ENCODE measurements at regions not wholly inside any gene's neighbourhood (a gene's known extent, or its start where the extent isn't known, plus 50 kb on each side); places are given as distances from the start of the nearest gene placed in this dataset.

GRCh38 chr1:55707196-55707595 lies 492.0 kb upstream of the USP24 start:
- Mint-ChIP-seq H3K27ac (ENCODE audit: unreplicated experiment) (no peak overlapping the region), H3K4me1 (ENCODE audit: low read depth, unreplicated experiment) (no peaks in the 10 kb centered on the region), H3K4me3 (ENCODE audit: unreplicated experiment) (no peak overlapping the region), H3K9me3 (ENCODE audit: unreplicated experiment) (no peaks in the 10 kb centered on the region), H3K27me3 (ENCODE audit: unreplicated experiment) (peaks cover 2% of the 10 kb centered on the region), H3K36me3 (ENCODE audit: unreplicated experiment) (no peaks in the 10 kb centered on the region)
- no peak for TF ChIP-seq CTCF (IDR thresholded peaks at IDR 0.05; ENCODE audit: partially characterized antibody, unreplicated experiment)
- no peak for DNase-seq

GRCh38 chr1:55706397-55706796 lies 491.2 kb upstream of the USP24 start:
- H3K36me3 Mint-ChIP-seq (ENCODE audit: unreplicated experiment): no peaks in the 10 kb centered on the region
- no peaks in the 10 kb centered on the region for H3K4me1 Mint-ChIP-seq (ENCODE audit: low read depth, unreplicated experiment)
- H3K27ac Mint-ChIP-seq (ENCODE audit: unreplicated experiment): no peak overlapping the region
- no peak overlapping the region for H3K4me3 Mint-ChIP-seq (ENCODE audit: unreplicated experiment)
- no peaks in the 10 kb centered on the region for H3K9me3 Mint-ChIP-seq (ENCODE audit: unreplicated experiment)
- peaks cover 2% of the 10 kb centered on the region for H3K27me3 Mint-ChIP-seq (ENCODE audit: unreplicated experiment)
- no peak for TF ChIP-seq CTCF (IDR thresholded peaks at IDR 0.05; ENCODE audit: partially characterized antibody, unreplicated experiment)
- no peak for DNase-seq

- H3K27ac Mint-ChIP-seq (ENCODE audit: unreplicated experiment): no peak overlapping the region
- H3K36me3 Mint-ChIP-seq (ENCODE audit: unreplicated experiment): no peaks in the 10 kb centered on the region
- DNase-seq: no peak
- H3K4me3 Mint-ChIP-seq (ENCODE audit: unreplicated experiment): no peak overlapping the region
- peaks cover 2% of the 10 kb centered on the region for H3K27me3 Mint-ChIP-seq (ENCODE audit: unreplicated experiment)
- no peaks in the 10 kb centered on the region for H3K4me1 Mint-ChIP-seq (ENCODE audit: low read depth, unreplicated experiment)
- H3K9me3 Mint-ChIP-seq (ENCODE audit: unreplicated experiment): no peaks in the 10 kb centered on the region
- no peak for TF ChIP-seq CTCF (IDR thresholded peaks at IDR 0.05; ENCODE audit: partially characterized antibody, unreplicated experiment)
Observed at GRCh38 chr1:55703726-55704363, 488.7 kb upstream of the USP24 start.

GRCh38 chr1:55702064-55702463 lies 486.9 kb upstream of the USP24 start:
- Mint-ChIP-seq H3K27me3 (ENCODE audit: unreplicated experiment) (peaks cover 2% of the 10 kb centered on the region), H3K4me3 (ENCODE audit: unreplicated experiment) (no peak overlapping the region), H3K9me3 (ENCODE audit: unreplicated experiment) (no peaks in the 10 kb centered on the region), H3K27ac (ENCODE audit: unreplicated experiment) (no peak overlapping the region), H3K36me3 (ENCODE audit: unreplicated experiment) (no peaks in the 10 kb centered on the region), H3K4me1 (ENCODE audit: low read depth, unreplicated experiment) (no peaks in the 10 kb centered on the region)
- TF ChIP-seq CTCF (IDR thresholded peaks at IDR 0.05; ENCODE audit: partially characterized antibody, unreplicated experiment): peak; percentile 82
- no peak for DNase-seq

- TF ChIP-seq CTCF (IDR thresholded peaks at IDR 0.05; ENCODE audit: partially characterized antibody, unreplicated experiment): no peak
- Mint-ChIP-seq H3K4me3 (ENCODE audit: unreplicated experiment) (no peak overlapping the region), H3K27ac (ENCODE audit: unreplicated experiment) (no peak overlapping the region), H3K4me1 (ENCODE audit: low read depth, unreplicated experiment) (no peaks in the 10 kb centered on the region), H3K36me3 (ENCODE audit: unreplicated experiment) (no peaks in the 10 kb centered on the region), H3K27me3 (ENCODE audit: unreplicated experiment) (peaks cover 2% of the 10 kb centered on the region), H3K9me3 (ENCODE audit: unreplicated experiment) (no peaks in the 10 kb centered on the region)
- no peak for DNase-seq
Observed at GRCh38 chr1:55700359-55701130, 485.4 kb upstream of the USP24 start.

Data from glutamatergic neuron (in vitro differentiated cells).